GM21526 (cell line): ENCODE measurements at regions not wholly inside any gene's neighbourhood (a gene's known extent, or its start where the extent isn't known, plus 50 kb on each side); places are given as distances from the start of the nearest gene placed in this dataset.

Source experiments
- ATAC-seq: cut with Tn5 transposase; IDR thresholded peaks from one replicate; pipeline ENCODE4 v1.9.1; 2021; ENCODE audit warnings: moderate library complexity; ENCODE audit not compliant: unreplicated experiment, low FRiP score

DNA sequence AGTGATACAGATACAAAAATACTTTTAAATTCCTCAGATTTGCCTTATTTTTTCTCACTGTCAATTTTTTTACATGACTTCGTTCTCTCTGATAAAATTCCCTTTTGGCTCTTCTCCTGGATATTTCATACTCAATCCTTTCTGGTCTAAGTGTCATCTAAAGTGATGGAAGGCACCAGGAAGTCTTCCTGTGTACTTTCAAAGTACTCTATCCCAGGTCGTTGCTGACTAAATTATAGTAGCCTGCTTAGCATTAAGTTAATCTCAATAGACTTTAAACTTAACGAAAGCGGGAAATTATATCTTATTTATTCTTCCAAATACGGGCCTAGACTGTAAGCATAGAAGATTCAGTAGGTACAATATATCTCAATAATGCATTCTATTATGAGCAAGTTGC is 67.8 kb downstream of the CASP12 start:
- no peak for ATAC-seq

DNA sequence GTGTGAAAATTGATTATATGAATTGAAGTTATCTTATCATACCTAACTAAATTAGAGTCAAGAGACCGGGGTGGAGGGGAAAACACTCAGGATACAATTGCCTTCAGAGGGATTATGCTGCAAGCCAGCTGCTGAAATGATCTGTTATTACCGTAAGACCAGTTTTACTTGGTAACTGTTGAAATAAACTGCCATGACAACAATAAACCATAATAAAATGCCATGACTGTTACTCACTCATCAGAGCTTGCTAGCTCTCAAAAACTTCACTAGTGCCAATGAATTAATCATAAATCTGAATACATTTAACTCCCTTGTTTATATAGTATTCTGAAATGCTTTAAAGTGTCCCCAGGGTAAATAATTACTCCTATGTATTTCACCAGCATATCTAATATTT is 68.2 kb downstream of the CASP12 start:
- no peak for ATAC-seq

DNA sequence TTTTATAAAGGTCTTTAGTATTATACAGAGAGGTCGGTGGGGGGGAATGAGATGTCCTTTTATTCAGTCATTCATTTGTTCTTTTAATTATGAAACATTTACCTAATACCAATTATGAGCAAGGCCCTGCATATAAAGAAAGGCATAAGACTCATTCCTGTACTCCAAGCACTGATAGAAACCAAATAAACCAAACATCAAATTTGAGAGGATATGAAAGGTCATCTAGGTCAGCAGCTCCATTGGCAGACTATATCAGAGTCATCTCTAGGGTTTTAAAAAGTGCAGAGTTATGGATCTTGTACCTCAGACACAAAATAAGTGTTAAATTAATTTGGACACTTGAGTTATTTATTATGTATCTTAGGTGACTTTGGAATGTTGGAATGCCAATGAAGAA is 71.5 kb downstream of the CASP12 start:
- no peak for ATAC-seq

DNA sequence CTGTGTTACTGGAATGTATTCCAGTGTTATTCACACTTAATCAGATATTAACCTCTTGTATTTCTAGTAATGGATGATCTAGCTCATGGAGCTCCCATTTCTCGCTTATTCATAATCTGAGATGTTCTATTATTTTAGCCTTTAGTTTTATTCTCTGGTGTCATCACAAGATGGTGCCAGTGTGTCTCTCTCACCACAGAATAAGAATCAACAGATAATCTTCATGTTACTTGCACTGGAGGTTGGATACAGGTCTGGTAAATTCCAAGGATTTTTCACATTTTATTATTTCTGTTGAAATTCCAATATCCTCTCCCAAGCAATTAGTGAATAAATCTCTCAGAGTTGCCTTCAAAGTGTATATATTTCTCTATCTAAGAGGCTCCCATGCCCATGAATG is 74.6 kb downstream of the CASP12 start:
- no peak for ATAC-seq

GRCh38 chr11:104820431-104820830 is 77.8 kb downstream of the CASP12 start:
- ATAC-seq = no peak

DNA sequence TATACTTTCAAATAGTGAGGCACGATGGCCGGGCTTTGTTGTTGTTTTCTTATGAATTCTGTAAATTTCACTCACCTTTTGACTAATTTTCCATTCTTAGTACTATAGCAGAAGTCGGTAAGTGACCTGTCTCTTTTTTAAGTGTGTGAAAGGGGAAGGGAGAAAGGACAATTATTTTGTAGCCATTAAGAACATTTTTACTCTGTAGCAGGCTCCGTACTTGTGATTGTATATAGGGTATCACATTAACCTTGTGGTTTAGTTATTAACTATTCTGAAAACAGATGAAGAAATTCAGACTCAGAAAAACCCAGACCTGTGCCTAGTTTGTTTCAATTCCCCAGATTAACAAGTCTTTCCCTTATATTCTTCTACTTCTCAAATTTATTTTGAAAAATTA is 78.7 kb downstream of the CASP12 start:
- no peak for ATAC-seq

GRCh38 chr11:104819107-104819506 is 79.2 kb downstream of the CASP12 start:
- ATAC-seq = no peak

DNA sequence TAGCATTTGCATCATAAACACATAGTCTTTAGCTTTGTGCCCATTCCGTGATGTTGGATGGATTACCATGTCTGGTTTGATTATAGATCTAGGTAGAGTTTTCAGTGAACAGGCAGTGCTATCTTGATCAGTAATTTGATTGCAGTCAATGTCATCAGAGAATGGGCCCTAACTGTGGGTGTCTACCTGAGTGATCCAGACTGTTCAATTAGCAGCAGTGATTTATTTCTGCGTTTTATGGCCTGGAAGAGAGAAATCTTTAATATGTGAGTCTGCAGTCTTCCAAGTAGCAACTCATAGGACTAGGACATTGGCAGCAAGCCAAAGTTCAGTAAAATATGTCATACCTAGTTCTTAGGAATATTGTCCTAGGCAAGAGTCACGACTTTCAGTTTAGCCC is 80.3 kb downstream of the CASP12 start:
- no peak for ATAC-seq

- no peak for ATAC-seq
These were observed 84.7 kb downstream of the CASP12 start for GRCh38 chr11:104813532-104813931.

- ATAC-seq = no peak
These were observed 86.0 kb downstream of the CASP12 start for GRCh38 chr11:104812103-104812788.

DNA sequence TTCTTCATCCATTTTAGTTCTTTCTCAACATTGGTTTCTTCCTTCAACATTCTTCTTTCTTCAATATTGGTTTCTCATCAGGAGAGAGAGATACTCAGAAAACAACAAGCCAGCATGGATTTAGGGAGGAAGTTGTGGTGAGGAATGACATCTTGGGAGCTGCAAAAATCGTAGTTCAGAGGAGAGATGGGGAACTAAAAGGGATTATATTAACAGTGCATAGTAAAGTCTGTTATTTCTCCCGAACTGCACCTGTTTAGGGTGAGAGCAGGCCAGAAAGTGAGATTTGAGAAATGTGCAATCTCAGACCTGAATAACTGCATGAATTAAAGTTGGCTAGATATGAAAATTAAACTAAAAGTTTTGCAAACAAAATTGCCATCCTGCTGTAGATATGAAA is 94.5 kb downstream of the CASP12 start:
- no peak for ATAC-seq

GRCh38 chr11:104799251-104799650 is 99.0 kb downstream of the CASP12 start:
- ATAC-seq = peak; percentile 93

DNA sequence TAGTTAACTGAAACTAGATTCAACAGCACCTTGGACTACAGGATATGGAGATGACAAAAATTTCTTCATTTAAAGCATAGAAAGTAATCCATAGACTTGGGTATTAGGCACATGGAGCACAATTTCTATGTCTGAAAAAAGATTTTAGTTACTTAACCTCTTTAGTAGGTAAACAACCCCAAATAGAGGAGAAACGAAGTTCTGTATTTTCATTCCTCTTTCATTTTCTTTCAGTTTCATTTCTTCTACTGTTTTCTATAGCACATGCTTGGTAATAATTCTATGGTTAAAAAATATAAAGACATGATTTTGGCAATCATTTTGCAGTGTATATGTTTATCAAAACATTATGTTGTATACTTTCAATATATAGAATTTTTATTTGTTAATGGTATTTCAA is 99.5 kb downstream of the CASP12 start:
- peak; percentile 64 for ATAC-seq

GRCh38 chr11:104796301-104796700 is 102.0 kb downstream of the CASP12 start:
- ATAC-seq = no peak

- no peak for ATAC-seq
These were observed 102.6 kb downstream of the CASP12 start for GRCh38 chr11:104795501-104796213.

- no peak for ATAC-seq
These were observed 105.4 kb downstream of the CASP12 start for GRCh38 chr11:104792861-104793260.

DNA sequence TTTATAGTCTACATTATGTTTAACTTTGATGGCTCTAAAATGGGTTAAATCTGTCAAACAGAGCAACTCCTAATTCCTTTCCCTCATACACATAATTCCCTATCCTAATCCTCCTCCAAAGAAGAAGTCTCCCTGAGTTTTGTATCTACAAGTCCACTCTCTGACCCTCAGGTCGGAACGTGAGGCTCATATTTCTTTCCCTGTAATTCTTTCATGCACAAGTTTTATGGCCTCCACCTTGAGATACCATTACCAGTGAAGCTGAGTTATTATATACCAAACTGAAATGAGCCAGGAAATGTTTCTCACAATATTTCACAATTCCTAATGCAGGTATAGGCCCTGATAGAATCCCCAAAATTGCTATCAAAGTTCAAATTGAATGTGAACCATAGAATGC is 106.4 kb downstream of the CASP12 start:
- ATAC-seq = no peak

- ATAC-seq = no peak
These were observed 113.4 kb downstream of the CASP12 start for GRCh38 chr11:104784684-104785460.

DNA sequence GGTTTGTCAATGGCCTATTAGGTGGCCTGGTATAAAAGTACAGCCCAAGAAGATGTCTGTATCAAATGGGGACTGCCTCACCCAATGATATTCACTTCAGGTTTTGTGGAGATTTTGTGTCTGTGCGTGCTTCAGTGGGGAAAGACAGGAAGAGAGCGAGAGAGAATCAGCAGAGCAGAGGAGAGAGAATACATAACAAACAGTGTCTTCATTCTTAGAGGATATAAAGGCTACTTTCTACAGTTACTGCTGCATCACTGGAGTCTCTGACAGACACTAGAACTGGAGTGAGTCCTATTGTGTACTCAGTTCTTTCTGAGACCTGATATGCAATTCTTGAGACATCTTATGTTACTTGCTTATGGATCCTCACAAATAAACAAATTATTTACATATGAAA is 115.0 kb downstream of the CASP12 start:
- ATAC-seq = no peak

DNA sequence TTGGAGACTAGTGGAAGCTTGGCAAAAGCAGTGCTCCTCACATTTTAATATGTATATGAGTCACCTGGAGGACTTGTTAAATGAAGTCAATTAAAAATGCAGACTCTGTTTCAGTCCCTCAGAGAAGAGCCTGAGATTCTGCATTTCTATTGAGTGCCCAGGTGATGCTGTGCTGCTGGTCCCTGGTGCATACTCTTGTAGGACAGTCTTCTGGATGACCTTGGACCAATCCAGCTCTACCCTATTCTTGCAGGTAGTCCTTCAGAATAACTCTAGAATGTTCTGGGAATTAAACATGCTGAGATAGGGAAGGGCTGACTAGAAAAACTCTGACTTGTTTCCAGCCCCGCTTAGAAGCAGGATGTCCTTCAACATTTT is 115.9 kb downstream of the CASP12 start:
- no peak for ATAC-seq

DNA sequence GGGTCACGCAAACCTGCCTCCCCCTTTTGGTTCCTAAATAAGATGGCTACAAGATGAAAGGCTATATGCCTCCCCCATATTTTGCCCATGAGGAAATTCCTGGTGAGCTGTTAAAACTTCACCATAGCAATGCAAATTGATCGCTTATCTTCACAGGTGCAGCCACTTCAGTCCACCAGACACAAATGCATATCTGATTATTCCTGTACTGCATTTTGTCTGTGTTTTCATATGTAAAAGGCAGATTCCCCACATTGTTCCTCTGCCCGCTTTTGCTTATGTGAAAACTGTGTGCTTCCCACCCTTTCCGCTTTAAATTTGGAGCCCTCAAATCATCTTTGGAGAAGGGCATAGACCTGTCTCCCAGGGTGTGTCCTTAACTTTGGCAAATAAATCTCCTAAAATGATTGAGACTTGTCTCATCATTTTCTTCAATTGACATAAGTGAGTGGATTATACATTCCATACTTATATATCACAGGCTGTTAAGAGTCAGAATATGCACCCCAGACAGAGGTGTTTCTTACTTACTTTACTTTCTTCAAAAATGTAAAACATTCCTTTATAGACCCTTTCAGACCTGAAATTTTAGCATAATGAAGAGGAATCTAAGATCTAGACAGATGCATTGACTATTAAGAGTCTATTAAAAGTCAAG is 116.4 kb downstream of the CASP12 start:
- ATAC-seq = no peak
